ENCODE measurements at regions not wholly inside any gene's neighbourhood (a gene's known extent, or its start where the extent isn't known, plus 50 kb on each side); places are given as distances from the start of the nearest gene placed in this dataset.

DNA sequence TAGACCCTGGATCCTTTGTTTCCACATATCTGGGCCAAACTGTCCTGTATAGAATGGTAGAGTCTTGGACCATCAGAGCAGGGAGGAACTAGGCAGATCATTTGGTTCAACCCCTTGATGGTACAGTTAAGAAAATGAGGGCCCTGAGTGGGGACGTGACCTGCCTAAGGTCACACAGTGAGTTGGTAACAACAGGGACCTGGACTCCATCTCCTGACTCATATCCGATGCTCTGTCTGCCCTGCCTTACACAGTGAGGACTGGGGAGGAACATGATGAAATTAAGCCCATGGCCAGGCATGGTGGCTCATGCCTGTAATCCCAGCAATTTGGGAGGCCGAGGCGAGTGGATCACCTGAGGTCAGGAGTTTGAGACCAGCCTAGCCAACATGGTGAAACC lies 440.2 kb downstream of the PTPRU start:
- TF ChIP-seq ATAD3A (CRISPR knock-in tag; IDR thresholded peaks at IDR 0.05) (no peak), HOXA7 (CRISPR knock-in tag; IDR thresholded peaks at IDR 0.05) (no peak), ZFP36L2 (CRISPR knock-in tag; IDR thresholded peaks at IDR 0.05) (no peak), FLYWCH1 (CRISPR knock-in tag; IDR thresholded peaks at IDR 0.05) (no peak), HOXA3 (CRISPR knock-in tag; IDR thresholded peaks at IDR 0.05) (no peak), FOXP1 (IDR thresholded peaks at IDR 0.05) (no peak), FOXP1 (CRISPR knock-in tag; IDR thresholded peaks at IDR 0.05) (no peak), ZNF207 (IDR thresholded peaks at IDR 0.05; ENCODE audit: borderline replicate concordance) (no peak), ARNTL (CRISPR knock-in tag; IDR thresholded peaks at IDR 0.05) (no peak), SMAD3 (CRISPR knock-in tag; IDR thresholded peaks at IDR 0.05) (no peak), HNRNPH1 (optimal IDR thresholded peaks at IDR 0.05; ENCODE audit: low read depth, low read length) (no peak), ZNF678 (CRISPR knock-in tag; IDR thresholded peaks at IDR 0.05) (no peak), NCOA1 (CRISPR knock-in tag; IDR thresholded peaks at IDR 0.05) (no peak), ZNF792 (CRISPR knock-in tag; IDR thresholded peaks at IDR 0.05) (no peak), ETV6 (CRISPR knock-in tag; conservative IDR thresholded peaks at IDR 0.05) (no peak), SKI (IDR thresholded peaks at IDR 0.05; ENCODE audit: partially characterized antibody) (no peak), DR1 (CRISPR knock-in tag; IDR thresholded peaks at IDR 0.05) (no peak)
- TF ChIP-seq, protein P1, sequence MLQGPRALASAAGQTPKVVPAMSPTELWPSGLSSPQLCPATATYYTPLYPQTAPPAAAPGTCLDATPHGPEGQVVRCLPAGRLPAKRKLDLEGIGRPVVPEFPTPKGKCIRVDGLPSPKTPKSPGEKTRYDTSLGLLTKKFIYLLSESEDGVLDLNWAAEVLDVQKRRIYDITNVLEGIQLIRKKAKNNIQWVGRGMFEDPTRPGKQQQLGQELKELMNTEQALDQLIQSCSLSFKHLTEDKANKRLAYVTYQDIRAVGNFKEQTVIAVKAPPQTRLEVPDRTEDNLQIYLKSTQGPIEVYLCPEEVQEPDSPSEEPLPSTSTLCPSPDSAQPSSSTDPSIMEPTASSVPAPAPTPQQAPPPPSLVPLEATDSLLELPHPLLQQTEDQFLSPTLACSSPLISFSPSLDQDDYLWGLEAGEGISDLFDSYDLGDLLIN (CRISPR knock-in tag; IDR thresholded peaks at IDR 0.05; ENCODE audit: borderline replicate concordance): no peak
- TF ChIP-seq, protein P2, sequence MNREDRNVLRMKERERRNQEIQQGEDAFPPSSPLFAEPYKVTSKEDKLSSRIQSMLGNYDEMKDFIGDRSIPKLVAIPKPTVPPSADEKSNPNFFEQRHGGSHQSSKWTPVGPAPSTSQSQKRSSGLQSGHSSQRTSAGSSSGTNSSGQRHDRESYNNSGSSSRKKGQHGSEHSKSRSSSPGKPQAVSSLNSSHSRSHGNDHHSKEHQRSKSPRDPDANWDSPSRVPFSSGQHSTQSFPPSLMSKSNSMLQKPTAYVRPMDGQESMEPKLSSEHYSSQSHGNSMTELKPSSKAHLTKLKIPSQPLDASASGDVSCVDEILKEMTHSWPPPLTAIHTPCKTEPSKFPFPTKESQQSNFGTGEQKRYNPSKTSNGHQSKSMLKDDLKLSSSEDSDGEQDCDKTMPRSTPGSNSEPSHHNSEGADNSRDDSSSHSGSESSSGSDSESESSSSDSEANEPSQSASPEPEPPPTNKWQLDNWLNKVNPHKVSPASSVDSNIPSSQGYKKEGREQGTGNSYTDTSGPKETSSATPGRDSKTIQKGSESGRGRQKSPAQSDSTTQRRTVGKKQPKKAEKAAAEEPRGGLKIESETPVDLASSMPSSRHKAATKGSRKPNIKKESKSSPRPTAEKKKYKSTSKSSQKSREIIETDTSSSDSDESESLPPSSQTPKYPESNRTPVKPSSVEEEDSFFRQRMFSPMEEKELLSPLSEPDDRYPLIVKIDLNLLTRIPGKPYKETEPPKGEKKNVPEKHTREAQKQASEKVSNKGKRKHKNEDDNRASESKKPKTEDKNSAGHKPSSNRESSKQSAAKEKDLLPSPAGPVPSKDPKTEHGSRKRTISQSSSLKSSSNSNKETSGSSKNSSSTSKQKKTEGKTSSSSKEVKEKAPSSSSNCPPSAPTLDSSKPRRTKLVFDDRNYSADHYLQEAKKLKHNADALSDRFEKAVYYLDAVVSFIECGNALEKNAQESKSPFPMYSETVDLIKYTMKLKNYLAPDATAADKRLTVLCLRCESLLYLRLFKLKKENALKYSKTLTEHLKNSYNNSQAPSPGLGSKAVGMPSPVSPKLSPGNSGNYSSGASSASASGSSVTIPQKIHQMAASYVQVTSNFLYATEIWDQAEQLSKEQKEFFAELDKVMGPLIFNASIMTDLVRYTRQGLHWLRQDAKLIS (CRISPR knock-in tag; IDR thresholded peaks at IDR 0.05): no peak
- TF ChIP-seq, protein P3, sequence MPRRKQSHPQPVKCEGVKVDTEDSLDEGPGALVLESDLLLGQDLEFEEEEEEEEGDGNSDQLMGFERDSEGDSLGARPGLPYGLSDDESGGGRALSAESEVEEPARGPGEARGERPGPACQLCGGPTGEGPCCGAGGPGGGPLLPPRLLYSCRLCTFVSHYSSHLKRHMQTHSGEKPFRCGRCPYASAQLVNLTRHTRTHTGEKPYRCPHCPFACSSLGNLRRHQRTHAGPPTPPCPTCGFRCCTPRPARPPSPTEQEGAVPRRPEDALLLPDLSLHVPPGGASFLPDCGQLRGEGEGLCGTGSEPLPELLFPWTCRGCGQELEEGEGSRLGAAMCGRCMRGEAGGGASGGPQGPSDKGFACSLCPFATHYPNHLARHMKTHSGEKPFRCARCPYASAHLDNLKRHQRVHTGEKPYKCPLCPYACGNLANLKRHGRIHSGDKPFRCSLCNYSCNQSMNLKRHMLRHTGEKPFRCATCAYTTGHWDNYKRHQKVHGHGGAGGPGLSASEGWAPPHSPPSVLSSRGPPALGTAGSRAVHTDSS (CRISPR knock-in tag; conservative IDR thresholded peaks at IDR 0.05): no peak
- TF ChIP-seq, protein P4, sequence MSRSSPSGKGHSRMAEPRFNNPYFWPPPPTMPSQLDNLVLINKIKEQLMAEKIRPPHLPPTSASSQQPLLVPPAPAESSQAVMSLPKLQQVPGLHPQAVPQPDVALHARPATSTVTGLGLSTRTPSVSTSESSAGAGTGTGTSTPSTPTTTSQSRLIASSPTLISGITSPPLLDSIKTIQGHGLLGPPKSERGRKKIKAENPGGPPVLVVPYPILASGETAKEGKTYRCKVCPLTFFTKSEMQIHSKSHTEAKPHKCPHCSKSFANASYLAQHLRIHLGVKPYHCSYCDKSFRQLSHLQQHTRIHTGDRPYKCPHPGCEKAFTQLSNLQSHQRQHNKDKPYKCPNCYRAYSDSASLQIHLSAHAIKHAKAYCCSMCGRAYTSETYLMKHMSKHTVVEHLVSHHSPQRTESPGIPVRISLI (CRISPR knock-in tag; IDR thresholded peaks at IDR 0.05; ENCODE audit: borderline replicate concordance): no peak
- Histone ChIP-seq H3K4me1 (ENCODE audit: insufficient read depth, low read length) (no peaks in the 10 kb centered on the region), H3K79me2 (ENCODE audit: insufficient read depth, low read length) (no peaks in the 10 kb centered on the region), H2AFZ (ENCODE audit: low read length) (no peak overlapping the region), H3K36me3 (replicated peaks in 1 of 2; ENCODE audit: control insufficient read depth in 1 of 2, insufficient read depth in 2 of 2, low read length in 2 of 2) (no peaks in the 10 kb centered on the region), H3K4me3 (replicated peaks in 1 of 3; ENCODE audit: insufficient read depth in 1 of 3, low read depth in 2 of 3, low read length in 3 of 3) (no peak overlapping the region), H3K9ac (ENCODE audit: insufficient read depth, low read depth, low read length) (no peak overlapping the region), H3K4me2 (ENCODE audit: low read depth, low read length) (no peak overlapping the region), H3K27me3 (ENCODE audit: control insufficient read depth in 1 of 2, insufficient read depth in 2 of 2, low read length in 2 of 2) (peaks cover 0 to 3% of the 10 kb centered on the region in 2 experiments; a peak in 3 of 5 replicates), H4K20me1 (ENCODE audit: insufficient read depth, low read length) (no peaks in the 10 kb centered on the region), H3K27ac (ENCODE audit: extremely low read length, insufficient read depth, low read length) (no peak overlapping the region), H3K9me3 (ENCODE audit: low read length) (no peaks in the 10 kb centered on the region)
- DNase-seq (ENCODE audit: low spot score) (no peak), ATAC-seq (no peak), FAIRE-seq (no peak)
- 27% methylated on average over 2 of the region's 4 CpGs for WGBS (ENCODE audit: low lambda C conversion rate)
- BruUV-seq (replicated peaks): no TSS peak
- ChIA-PET POLR2A (no interaction called here), CTCF (ENCODE audit: low intra/inter-chr PET ratio, low total read pairs) (no interaction called here)
- in situ Hi-C loops (cut with HindIII; ENCODE audit: extremely low pct_ligation_motif_present, low pct_unique_long_range_greater_than_20kb) (no loop called here), intact Hi-C loops (cut with micrococcal nuclease; ENCODE audit: unreplicated experiment) (no loop called here)
